Skeletal muscle cell (primary cell): ENCODE measurements at regions not wholly inside any gene's neighbourhood (a gene's known extent, or its start where the extent isn't known, plus 50 kb on each side); places are given as distances from the start of the nearest gene placed in this dataset.

Source experiments
- DNase-seq: peaks from one replicate; pipeline ENCODE4 v3.0.0-alpha.2; 2010; ENCODE audit warnings: low read depth
- H3K4me3 ChIP-seq: 2 replicates; pipeline ENCODE4 v1.5.1; 2011; ENCODE audit warnings: low read depth, mild to moderate bottlenecking, control low read depth, low read length, moderate library complexity

GRCh38 chr2:118166242-118166641, 78.0 kb downstream of the INSIG2 start:
- H3K4me3 ChIP-seq, result no peak overlapping the region
- DNase-seq, result no peak

- DNase-seq, result no peak
- no peak overlapping the region for H3K4me3 ChIP-seq
These were observed 77.3 kb downstream of the INSIG2 start for GRCh38 chr2:118165595-118165994.
